Vagina (tissue), 2 donors: ENCODE measurements at regions not wholly inside any gene's neighbourhood (a gene's known extent, or its start where the extent isn't known, plus 50 kb on each side); places are given as distances from the start of the nearest gene placed in this dataset.

Experiments
- DNase-seq, 2 donors: peaks; one replicate each; pipeline ENCODE4 v3.0.0-alpha.2; 2017; ENCODE audit errors: extremely low spot score in 2 of 2
- H3K27ac ChIP-seq: fragments of 200-600 bp; sonication (generic); one replicate; pipeline ENCODE4 v1.5.1; 2019
- H3K27me3 ChIP-seq: fragments of 200-600 bp; sonication (generic); one replicate; pipeline ENCODE4 v1.5.1; 2019
- H3K36me3 ChIP-seq, 2 donors: fragments of 200-600 bp; sonication (generic); one replicate each; pipeline ENCODE4 v1.5.1; 2017 to 2019
- H3K4me1 ChIP-seq: fragments of 200-600 bp; sonication (generic); one replicate; pipeline ENCODE4 v1.5.1; 2019
- H3K4me3 ChIP-seq, 2 donors: fragments of 200-600 bp; sonication (generic); 1 replicate in 1 of 2; 2 replicates in 1 of 2; pipeline ENCODE4 v1.5.1; 2016 to 2019
- H3K9me3 ChIP-seq: fragments of 200-600 bp; sonication (generic); one replicate; pipeline ENCODE4 v1.5.1; 2019
- POLR2A ChIP-seq, 2 donors: fragments of 450-650 bp; IDR thresholded peaks; one replicate each; pipeline ENCODE4 v1.6.1; 2017; ENCODE audit warnings: antibody characterized with exemption in 2 of 2, mild to moderate bottlenecking in 2 of 2, moderate library complexity in 2 of 2
- POLR2AphosphoS5 ChIP-seq, 2 donors: sonication (generic); formaldehyde crosslinking; IDR thresholded peaks; one replicate each; pipeline ENCODE4 v1.9.0; 2017; ENCODE audit warnings: antibody characterized with exemption in 2 of 2, mild to moderate bottlenecking in 2 of 2, low read depth in 1 of 2; ENCODE audit not compliant: insufficient read depth in 1 of 2
- intact Hi-C: fragments of 100-400 bp; cut with DNase I; formaldehyde crosslinking; loops from one replicate; pipeline ENCODE4 v1.15.1; 2023
- TF ChIP-seq, protein P1 (sequence below), 3 experiments: fragments of 450-650 bp in 2 of 3; fragments of 200-600 bp in 1 of 3; sonication (generic) in 1 of 3; IDR thresholded peaks; one replicate each; pipeline ENCODE4 v1.5.1; 2017 to 2019; ENCODE audit warnings: antibody characterized with exemption in 3 of 3, mild to moderate bottlenecking in 2 of 3, moderate library complexity in 2 of 3

DNA sequence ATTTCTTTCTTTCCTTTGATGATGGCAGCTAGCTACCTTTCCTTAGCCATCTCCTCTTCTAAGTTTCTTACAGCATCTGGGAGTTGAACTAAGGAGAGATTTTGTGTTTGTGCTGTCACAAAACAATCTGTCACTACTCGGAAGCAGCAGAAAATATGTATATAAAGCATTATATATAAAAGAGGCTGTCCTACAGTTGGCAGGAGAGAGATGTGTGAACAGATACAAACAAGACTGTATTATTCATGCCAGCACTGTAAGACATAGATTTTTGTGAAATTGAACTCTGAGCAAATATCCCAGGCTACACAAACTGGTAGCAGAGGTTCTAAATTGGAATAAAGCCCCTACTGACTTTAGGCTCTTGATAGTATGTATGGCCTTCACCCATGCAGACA, 577.5 kb upstream of the NECTIN3 start:
- TF ChIP-seq, protein P1, sequence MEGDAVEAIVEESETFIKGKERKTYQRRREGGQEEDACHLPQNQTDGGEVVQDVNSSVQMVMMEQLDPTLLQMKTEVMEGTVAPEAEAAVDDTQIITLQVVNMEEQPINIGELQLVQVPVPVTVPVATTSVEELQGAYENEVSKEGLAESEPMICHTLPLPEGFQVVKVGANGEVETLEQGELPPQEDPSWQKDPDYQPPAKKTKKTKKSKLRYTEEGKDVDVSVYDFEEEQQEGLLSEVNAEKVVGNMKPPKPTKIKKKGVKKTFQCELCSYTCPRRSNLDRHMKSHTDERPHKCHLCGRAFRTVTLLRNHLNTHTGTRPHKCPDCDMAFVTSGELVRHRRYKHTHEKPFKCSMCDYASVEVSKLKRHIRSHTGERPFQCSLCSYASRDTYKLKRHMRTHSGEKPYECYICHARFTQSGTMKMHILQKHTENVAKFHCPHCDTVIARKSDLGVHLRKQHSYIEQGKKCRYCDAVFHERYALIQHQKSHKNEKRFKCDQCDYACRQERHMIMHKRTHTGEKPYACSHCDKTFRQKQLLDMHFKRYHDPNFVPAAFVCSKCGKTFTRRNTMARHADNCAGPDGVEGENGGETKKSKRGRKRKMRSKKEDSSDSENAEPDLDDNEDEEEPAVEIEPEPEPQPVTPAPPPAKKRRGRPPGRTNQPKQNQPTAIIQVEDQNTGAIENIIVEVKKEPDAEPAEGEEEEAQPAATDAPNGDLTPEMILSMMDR (IDR thresholded peaks at IDR 0.05), result no peak
- TF ChIP-seq POLR2A (IDR thresholded peaks at IDR 0.05) (no peak), POLR2AphosphoS5 (IDR thresholded peaks at IDR 0.05; ENCODE audit: insufficient read depth in 1 of 2, low read depth in 1 of 2) (no peak)
- Histone ChIP-seq H3K27me3 (no peaks in the 10 kb centered on the region), H3K36me3 (no peaks in the 10 kb centered on the region), H3K27ac (no peak overlapping the region), H3K9me3 (no peaks in the 10 kb centered on the region), H3K4me3 (no peak overlapping the region), H3K4me1 (no peaks in the 10 kb centered on the region)
- intact Hi-C loops, result no loop called here
- DNase-seq, result no peak

DNA sequence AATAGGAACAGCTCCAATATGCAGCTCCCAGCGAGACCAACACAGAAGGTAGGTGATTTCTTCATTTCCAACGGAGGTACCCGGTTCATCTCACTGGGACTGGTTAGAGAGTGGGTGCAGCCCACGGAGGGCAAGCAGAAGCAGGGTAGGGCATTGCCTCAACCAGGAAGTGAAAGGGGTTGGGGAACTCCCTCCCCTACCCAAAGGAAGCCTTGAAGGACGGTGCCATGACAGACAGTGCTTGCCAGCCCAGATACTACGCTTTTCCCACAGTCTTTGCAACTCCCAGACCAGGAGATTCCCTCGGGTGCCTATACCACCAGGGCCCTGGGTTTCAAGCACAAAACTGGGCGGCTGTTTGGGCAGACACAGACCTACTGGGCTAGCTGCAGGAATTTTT, 576.9 kb upstream of the NECTIN3 start:
- H3K27ac ChIP-seq, result no peak overlapping the region
- TF ChIP-seq POLR2AphosphoS5 (IDR thresholded peaks at IDR 0.05; ENCODE audit: insufficient read depth in 1 of 2, low read depth in 1 of 2), result no peak
- TF ChIP-seq POLR2A (IDR thresholded peaks at IDR 0.05), result no peak
- TF ChIP-seq, protein P1 (IDR thresholded peaks at IDR 0.05), result no peak
- no peaks in the 10 kb centered on the region for H3K27me3 ChIP-seq
- no peak overlapping the region for H3K4me3 ChIP-seq
- H3K9me3 ChIP-seq, result no peaks in the 10 kb centered on the region
- intact Hi-C loops, result no loop called here
- H3K36me3 ChIP-seq, result no peaks in the 10 kb centered on the region
- no peaks in the 10 kb centered on the region for H3K4me1 ChIP-seq
- DNase-seq, result no peak

DNA sequence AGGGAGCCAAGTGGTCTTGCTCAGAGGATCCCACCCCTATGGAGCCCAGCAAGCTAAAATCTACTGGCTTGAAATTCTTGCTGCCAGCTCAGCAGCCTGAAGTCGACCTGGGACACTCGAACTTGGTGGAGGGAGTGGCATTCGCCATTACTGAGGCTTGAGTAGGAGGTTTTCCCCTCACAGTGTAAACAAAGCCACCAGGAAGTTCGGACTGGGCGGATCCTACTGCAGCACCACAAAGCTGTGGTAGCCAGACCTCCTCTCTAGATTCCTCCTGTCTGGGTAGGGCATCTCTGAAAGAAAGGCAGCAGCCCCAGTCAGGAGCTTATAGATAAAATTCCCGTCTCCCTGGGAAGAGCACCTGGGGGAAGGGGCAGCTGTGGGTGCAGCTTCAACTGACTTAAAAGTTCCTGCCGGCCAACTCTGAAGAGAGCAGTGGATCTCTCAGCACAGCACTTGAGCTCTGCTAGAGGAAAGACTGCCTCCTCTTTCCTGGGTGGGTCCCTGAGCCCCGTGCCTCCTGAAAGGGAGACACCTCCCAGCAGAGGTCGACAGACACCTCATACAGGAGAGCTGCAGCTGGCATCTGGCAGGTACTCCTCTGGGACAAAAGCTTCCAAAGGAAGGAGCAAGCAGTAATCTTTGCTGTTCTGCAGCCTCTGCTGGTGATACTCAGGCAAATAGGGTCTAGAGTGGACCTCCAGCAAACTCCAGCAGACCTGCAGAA, 576.3 kb upstream of the NECTIN3 start:
- Histone ChIP-seq H3K27ac (no peak overlapping the region), H3K36me3 (no peaks in the 10 kb centered on the region), H3K4me3 (no peak overlapping the region), H3K4me1 (no peaks in the 10 kb centered on the region), H3K27me3 (no peaks in the 10 kb centered on the region), H3K9me3 (no peaks in the 10 kb centered on the region)
- intact Hi-C loops, result no loop called here
- DNase-seq, result no peak
- TF ChIP-seq, protein P1 (IDR thresholded peaks at IDR 0.05), result no peak
- TF ChIP-seq POLR2A (IDR thresholded peaks at IDR 0.05) (no peak), POLR2AphosphoS5 (IDR thresholded peaks at IDR 0.05; ENCODE audit: insufficient read depth in 1 of 2, low read depth in 1 of 2) (no peak)

DNA sequence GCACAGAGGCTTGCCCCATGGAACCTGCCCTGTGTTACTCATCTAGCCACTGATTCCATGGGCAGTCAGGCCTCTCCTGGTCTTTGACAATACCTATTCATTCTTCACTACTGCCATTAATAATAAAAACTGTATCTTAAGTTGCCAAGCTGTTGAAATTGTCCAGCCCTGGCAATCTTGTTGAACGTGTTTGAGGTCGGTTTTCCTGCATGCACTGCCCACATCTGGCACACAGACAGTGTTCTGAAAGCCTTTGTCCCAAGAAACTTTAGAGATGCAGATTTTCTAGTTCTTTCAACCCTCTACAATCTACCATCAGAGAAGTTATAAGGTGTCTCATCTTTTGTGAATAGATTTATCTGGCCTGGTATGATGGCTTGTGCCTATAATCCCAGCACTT, 567.2 kb upstream of the NECTIN3 start:
- intact Hi-C loops, result no loop called here
- no peak overlapping the region for H3K4me3 ChIP-seq
- H3K36me3 ChIP-seq, result no peaks in the 10 kb centered on the region
- no peaks in the 10 kb centered on the region for H3K4me1 ChIP-seq
- H3K27ac ChIP-seq, result no peak overlapping the region
- H3K27me3 ChIP-seq, result no peaks in the 10 kb centered on the region
- TF ChIP-seq, protein P1 (IDR thresholded peaks at IDR 0.05), result no peak
- no peak for TF ChIP-seq POLR2A (IDR thresholded peaks at IDR 0.05)
- no peak for TF ChIP-seq POLR2AphosphoS5 (IDR thresholded peaks at IDR 0.05; ENCODE audit: insufficient read depth in 1 of 2, low read depth in 1 of 2)
- no peaks in the 10 kb centered on the region for H3K9me3 ChIP-seq
- DNase-seq, result no peak

DNA sequence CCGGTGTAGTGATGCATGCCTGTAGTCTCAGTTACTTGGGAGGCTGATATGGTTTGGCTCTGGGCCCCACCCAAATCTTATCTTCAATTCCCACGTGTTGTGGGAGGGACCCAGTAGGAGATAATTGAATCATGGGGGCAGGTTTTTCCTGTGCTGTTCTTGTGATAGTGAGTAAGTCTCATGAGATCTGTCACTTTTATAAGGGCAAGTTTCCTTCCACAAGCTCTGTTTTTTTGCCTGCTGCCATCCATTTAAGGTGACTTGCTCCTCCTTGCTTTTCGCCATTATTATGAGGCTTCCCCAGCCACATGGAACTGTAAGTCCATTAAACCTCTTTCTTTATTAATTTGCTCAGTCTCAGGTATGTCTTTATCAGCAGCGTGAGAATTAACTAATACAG, 566.7 kb upstream of the NECTIN3 start:
- Histone ChIP-seq H3K4me1 (no peaks in the 10 kb centered on the region), H3K9me3 (no peaks in the 10 kb centered on the region), H3K4me3 (no peak overlapping the region), H3K27me3 (no peaks in the 10 kb centered on the region), H3K36me3 (no peaks in the 10 kb centered on the region), H3K27ac (no peak overlapping the region)
- DNase-seq, result no peak
- intact Hi-C loops, result no loop called here
- TF ChIP-seq, protein P1 (IDR thresholded peaks at IDR 0.05), result no peak
- TF ChIP-seq POLR2A (IDR thresholded peaks at IDR 0.05) (no peak), POLR2AphosphoS5 (IDR thresholded peaks at IDR 0.05; ENCODE audit: insufficient read depth in 1 of 2, low read depth in 1 of 2) (no peak)
